ENCODE measurements at regions not wholly inside any gene's neighbourhood (a gene's known extent, or its start where the extent isn't known, plus 50 kb on each side); places are given as distances from the start of the nearest gene placed in this dataset.
"Not testable (repeated sequence)": the region's sequence is repeated elsewhere in the genome, so short reads cannot be mapped to it uniquely, and the experiment has no call there.

- no peaks in the 10 kb centered on the region for H3K4me1 ChIP-seq
- no peak overlapping the region for H3K9ac ChIP-seq
- no peak overlapping the region for H3K4me2 ChIP-seq
- peaks cover 3 to 36% (median 10%) of the 10 kb centered on the region in 11 experiments; a peak in 13 of 22 replicates for H3K9me3 ChIP-seq (replicated peaks in 1 of 11)
- no peaks in the 10 kb centered on the region for H4K20me1 ChIP-seq
- H3K36me3 ChIP-seq = no peaks in the 10 kb centered on the region
- no peak overlapping the region for H3K4me3 ChIP-seq
- no peaks in the 10 kb centered on the region for H3K27me3 ChIP-seq
- TF ChIP-seq Cebpa-rat (IDR thresholded peaks at IDR 0.05) = no peak
- H3K27ac ChIP-seq = no peak overlapping the region
Measured at GRCh38 chr7:138358850-138359341, 101.2 kb upstream of the TRIM24 start.

GRCh38 chr7:138359870-138360559 is 100.0 kb upstream of the TRIM24 start:
- H4K20me1 ChIP-seq = no peaks in the 10 kb centered on the region
- no peak overlapping the region for H3K4me2 ChIP-seq
- TF ChIP-seq Cebpa-rat (IDR thresholded peaks at IDR 0.05) = 0 out of 22 replicates have a peak, but pooled peaks of 1 of the 11 experiments have one; percentile 10
- no peak overlapping the region for H3K27ac ChIP-seq
- no peak overlapping the region for H3K9ac ChIP-seq
- H3K9me3 ChIP-seq (replicated peaks in 1 of 11) = peaks cover 6 to 36% (median 10%) of the 10 kb centered on the region in 11 experiments; a peak in 15 of 22 replicates
- no peaks in the 10 kb centered on the region for H3K4me1 ChIP-seq
- H3K36me3 ChIP-seq = no peaks in the 10 kb centered on the region
- H3K27me3 ChIP-seq = no peaks in the 10 kb centered on the region
- no peak overlapping the region for H3K4me3 ChIP-seq

- H4K20me1 ChIP-seq = no peaks in the 10 kb centered on the region
- H3K4me2 ChIP-seq = no peak overlapping the region
- H3K27ac ChIP-seq = no peak overlapping the region
- H3K4me1 ChIP-seq = no peaks in the 10 kb centered on the region
- H3K27me3 ChIP-seq = no peaks in the 10 kb centered on the region
- peaks cover 34 to 57% (median 41%) of the 10 kb centered on the region in 11 experiments for H3K9me3 ChIP-seq (replicated peaks in 1 of 11)
- no peak overlapping the region for H3K9ac ChIP-seq
- H3K4me3 ChIP-seq = no peak overlapping the region
- H3K36me3 ChIP-seq = no peaks in the 10 kb centered on the region
- no peak for TF ChIP-seq Cebpa-rat (IDR thresholded peaks at IDR 0.05)
Measured at GRCh38 chr7:138363721-138364120, 96.3 kb upstream of the TRIM24 start.

GRCh38 chr7:138366137-138366536 is 93.9 kb upstream of the TRIM24 start:
- not testable (repeated sequence) for H3K4me2 ChIP-seq, H3K27ac ChIP-seq, H3K27me3 ChIP-seq, H3K4me1 ChIP-seq, H3K4me3 ChIP-seq, H3K36me3 ChIP-seq, H4K20me1 ChIP-seq, H3K9ac ChIP-seq
- peaks cover 58 to 65% (median 61%) of the 10 kb centered on the region in 11 experiments for H3K9me3 ChIP-seq (replicated peaks in 1 of 11)

- not testable (repeated sequence) for H4K20me1 ChIP-seq, H3K4me2 ChIP-seq, H3K4me1 ChIP-seq, H3K9ac ChIP-seq, H3K4me3 ChIP-seq, H3K27ac ChIP-seq, H3K36me3 ChIP-seq, H3K27me3 ChIP-seq
- peaks cover 59 to 69% (median 65%) of the 10 kb centered on the region in 11 experiments for H3K9me3 ChIP-seq (replicated peaks in 1 of 11)
Measured at GRCh38 chr7:138366676-138367075, 93.4 kb upstream of the TRIM24 start.

GRCh38 chr7:138369797-138370196 is 90.3 kb upstream of the TRIM24 start:
- Histone ChIP-seq H3K4me3 (no peak overlapping the region), H3K4me1 (no peaks in the 10 kb centered on the region), H3K4me2 (no peak overlapping the region), H3K36me3 (no peaks in the 10 kb centered on the region), H3K9me3 (replicated peaks in 1 of 11) (peaks cover 59 to 70% (median 66%) of the 10 kb centered on the region in 11 experiments), H3K27me3 (no peaks in the 10 kb centered on the region), H3K27ac (no peak overlapping the region), H4K20me1 (no peaks in the 10 kb centered on the region), H3K9ac (no peak overlapping the region)
- TF ChIP-seq Cebpa-rat (IDR thresholded peaks at IDR 0.05) = no peak

GRCh38 chr7:138370956-138371355 is 89.1 kb upstream of the TRIM24 start:
- Histone ChIP-seq H3K4me2 (no peak overlapping the region), H3K36me3 (no peaks in the 10 kb centered on the region), H3K9ac (no peak overlapping the region), H3K4me3 (no peak overlapping the region), H3K27ac (no peak overlapping the region), H3K9me3 (replicated peaks in 1 of 11) (peaks cover 52 to 61% (median 58%) of the 10 kb centered on the region in 11 experiments), H3K27me3 (no peaks in the 10 kb centered on the region), H4K20me1 (no peaks in the 10 kb centered on the region), H3K4me1 (no peaks in the 10 kb centered on the region)
- TF ChIP-seq Cebpa-rat (IDR thresholded peaks at IDR 0.05) = no peak

- Histone ChIP-seq H3K4me1 (peaks cover 0 to 3% (median 0%) of the 10 kb centered on the region in 10 experiments; a peak in 1 of 20 replicates), H3K27me3 (no peaks in the 10 kb centered on the region), H3K4me2 (no peak overlapping the region), H3K9me3 (replicated peaks in 1 of 11) (peaks cover 20 to 30% (median 26%) of the 10 kb centered on the region in 11 experiments), H3K36me3 (no peaks in the 10 kb centered on the region), H3K27ac (no peak overlapping the region), H4K20me1 (no peaks in the 10 kb centered on the region), H3K4me3 (no peak overlapping the region), H3K9ac (no peak overlapping the region)
- TF ChIP-seq Cebpa-rat (IDR thresholded peaks at IDR 0.05) = no peak
Measured at GRCh38 chr7:138374119-138374693, 85.9 kb upstream of the TRIM24 start.

- no peak overlapping the region for H3K27ac ChIP-seq
- peaks cover 0 to 6% (median 0%) of the 10 kb centered on the region in 11 experiments; a peak in 1 of 22 replicates for H3K9me3 ChIP-seq (replicated peaks in 1 of 11)
- peaks cover 0 to 8% (median 0%) of the 10 kb centered on the region in 10 experiments; a peak in 1 of 20 replicates for H3K4me1 ChIP-seq
- H4K20me1 ChIP-seq = no peaks in the 10 kb centered on the region
- H3K4me3 ChIP-seq = no peak overlapping the region
- H3K36me3 ChIP-seq = no peaks in the 10 kb centered on the region
- no peak for TF ChIP-seq Cebpa-rat (IDR thresholded peaks at IDR 0.05)
- H3K27me3 ChIP-seq = no peaks in the 10 kb centered on the region
- no peak overlapping the region for H3K9ac ChIP-seq
- no peak overlapping the region for H3K4me2 ChIP-seq
Measured at GRCh38 chr7:138377306-138377705, 82.8 kb upstream of the TRIM24 start.
